ENCODE measurements at regions not wholly inside any gene's neighbourhood (a gene's known extent, or its start where the extent isn't known, plus 50 kb on each side); places are given as distances from the start of the nearest gene placed in this dataset.

- Mint-ChIP-seq H3K4me3 (no peak overlapping the region), H3K36me3 (ENCODE audit: low read depth) (no peaks in the 10 kb centered on the region), H3K27ac (no peak overlapping the region), H3K27me3 (peaks cover 3% of the 10 kb centered on the region), H3K4me1 (no peaks in the 10 kb centered on the region), H3K9me3 (no peaks in the 10 kb centered on the region)
- ATAC-seq (replicated peaks): no peak
These were observed 81.1 kb downstream of the MAP1LC3B2 start for GRCh38 chr12:116640281-116640680.

- Mint-ChIP-seq H3K4me1 (no peaks in the 10 kb centered on the region), H3K36me3 (ENCODE audit: low read depth) (no peaks in the 10 kb centered on the region), H3K27me3 (peaks cover 7% of the 10 kb centered on the region), H3K4me3 (no peak overlapping the region), H3K9me3 (no peaks in the 10 kb centered on the region), H3K27ac (no peak overlapping the region)
- ATAC-seq (replicated peaks): no peak
These were observed 80.6 kb downstream of the MAP1LC3B2 start for GRCh38 chr12:116639765-116640164.

- Mint-ChIP-seq H3K27ac (no peak overlapping the region), H3K27me3 (peaks cover 14% of the 10 kb centered on the region), H3K36me3 (ENCODE audit: low read depth) (no peaks in the 10 kb centered on the region), H3K4me3 (no peak overlapping the region), H3K9me3 (no peaks in the 10 kb centered on the region), H3K4me1 (no peaks in the 10 kb centered on the region)
- ATAC-seq (replicated peaks): no peak
These were observed 79.2 kb downstream of the MAP1LC3B2 start for GRCh38 chr12:116638376-116638775.

- H3K4me3 Mint-ChIP-seq: no peak overlapping the region
- H3K9me3 Mint-ChIP-seq: no peaks in the 10 kb centered on the region
- ATAC-seq (replicated peaks): no peak
- no peaks in the 10 kb centered on the region for H3K36me3 Mint-ChIP-seq (ENCODE audit: low read depth)
- H3K4me1 Mint-ChIP-seq: no peaks in the 10 kb centered on the region
- H3K27ac Mint-ChIP-seq: no peak overlapping the region
- peaks cover 21% of the 10 kb centered on the region for H3K27me3 Mint-ChIP-seq
These were observed 78.5 kb downstream of the MAP1LC3B2 start for GRCh38 chr12:116637589-116638150.

- Mint-ChIP-seq H3K4me3 (no peak overlapping the region), H3K4me1 (no peaks in the 10 kb centered on the region), H3K36me3 (ENCODE audit: low read depth) (no peaks in the 10 kb centered on the region), H3K9me3 (no peaks in the 10 kb centered on the region), H3K27me3 (peaks cover 22% of the 10 kb centered on the region), H3K27ac (no peak overlapping the region)
- ATAC-seq (replicated peaks): no peak
These were observed 77.7 kb downstream of the MAP1LC3B2 start for GRCh38 chr12:116636608-116637519.

- Mint-ChIP-seq H3K36me3 (ENCODE audit: low read depth) (no peaks in the 10 kb centered on the region), H3K4me3 (no peak overlapping the region), H3K27ac (no peak overlapping the region), H3K4me1 (no peaks in the 10 kb centered on the region), H3K9me3 (no peaks in the 10 kb centered on the region), H3K27me3 (peaks cover 28% of the 10 kb centered on the region)
- no peak for ATAC-seq (replicated peaks)
These were observed 76.3 kb downstream of the MAP1LC3B2 start for GRCh38 chr12:116635487-116635886.

GRCh38 chr12:116633476-116633875 lies 74.3 kb downstream of the MAP1LC3B2 start:
- Mint-ChIP-seq H3K4me1 (no peaks in the 10 kb centered on the region), H3K9me3 (no peaks in the 10 kb centered on the region), H3K27ac (no peak overlapping the region), H3K27me3 (peaks cover 44% of the 10 kb centered on the region), H3K4me3 (no peak overlapping the region), H3K36me3 (ENCODE audit: low read depth) (no peaks in the 10 kb centered on the region)
- ATAC-seq (replicated peaks): no peak

GRCh38 chr12:116631619-116632018 lies 72.4 kb downstream of the MAP1LC3B2 start:
- H3K36me3 Mint-ChIP-seq (ENCODE audit: low read depth): no peaks in the 10 kb centered on the region
- H3K9me3 Mint-ChIP-seq: no peaks in the 10 kb centered on the region
- no peak for ATAC-seq (replicated peaks)
- H3K4me3 Mint-ChIP-seq: no peak overlapping the region
- no peaks in the 10 kb centered on the region for H3K4me1 Mint-ChIP-seq
- H3K27me3 Mint-ChIP-seq: peaks cover 45% of the 10 kb centered on the region
- H3K27ac Mint-ChIP-seq: no peak overlapping the region

- H3K4me3 Mint-ChIP-seq: no peak overlapping the region
- no peak overlapping the region for H3K27ac Mint-ChIP-seq
- no peaks in the 10 kb centered on the region for H3K9me3 Mint-ChIP-seq
- H3K4me1 Mint-ChIP-seq: no peaks in the 10 kb centered on the region
- no peak for ATAC-seq (replicated peaks)
- H3K27me3 Mint-ChIP-seq: peaks cover 44% of the 10 kb centered on the region
- no peaks in the 10 kb centered on the region for H3K36me3 Mint-ChIP-seq (ENCODE audit: low read depth)
These were observed 71.6 kb downstream of the MAP1LC3B2 start for GRCh38 chr12:116630762-116631161.

- no peaks in the 10 kb centered on the region for H3K4me1 Mint-ChIP-seq
- no peak overlapping the region for H3K4me3 Mint-ChIP-seq
- no peaks in the 10 kb centered on the region for H3K9me3 Mint-ChIP-seq
- H3K36me3 Mint-ChIP-seq (ENCODE audit: low read depth): no peaks in the 10 kb centered on the region
- H3K27me3 Mint-ChIP-seq: peaks cover 37% of the 10 kb centered on the region
- no peak overlapping the region for H3K27ac Mint-ChIP-seq
- no peak for ATAC-seq (replicated peaks)
These were observed 70.3 kb downstream of the MAP1LC3B2 start for GRCh38 chr12:116629480-116629879.

- H3K4me1 Mint-ChIP-seq: no peaks in the 10 kb centered on the region
- ATAC-seq (replicated peaks): no peak
- no peaks in the 10 kb centered on the region for H3K36me3 Mint-ChIP-seq (ENCODE audit: low read depth)
- no peak overlapping the region for H3K4me3 Mint-ChIP-seq
- no peak overlapping the region for H3K27ac Mint-ChIP-seq
- no peaks in the 10 kb centered on the region for H3K9me3 Mint-ChIP-seq
- H3K27me3 Mint-ChIP-seq: peaks cover 35% of the 10 kb centered on the region
These were observed 69.8 kb downstream of the MAP1LC3B2 start for GRCh38 chr12:116628989-116629388.

GRCh38 chr12:116628450-116628793 lies 69.2 kb downstream of the MAP1LC3B2 start:
- no peak overlapping the region for H3K4me3 Mint-ChIP-seq
- no peaks in the 10 kb centered on the region for H3K4me1 Mint-ChIP-seq
- peaks cover 31% of the 10 kb centered on the region for H3K27me3 Mint-ChIP-seq
- H3K9me3 Mint-ChIP-seq: no peaks in the 10 kb centered on the region
- H3K27ac Mint-ChIP-seq: no peak overlapping the region
- no peak for ATAC-seq (replicated peaks)
- no peaks in the 10 kb centered on the region for H3K36me3 Mint-ChIP-seq (ENCODE audit: low read depth)

Measured in activated T-helper 17 cell treated with anti-CD3 and anti-CD28 coated beads, Interleukin-2, amount 50 U/mL, for 72 hours (primary cell).